NCI-H748 (cell line): ENCODE measurements at regions not wholly inside any gene's neighbourhood (a gene's known extent, or its start where the extent isn't known, plus 50 kb on each side); places are given as distances from the start of the nearest gene placed in this dataset.
A peak's percentile ranks its signal among the peaks of the same experiment; 100 is the strongest.
"Not testable (repeated sequence)": the region's sequence is repeated elsewhere in the genome, so short reads cannot be mapped to it uniquely, and the experiment has no call there.

Experiments used
- DNase-seq: peaks from one replicate; lab custom pipeline; 2025; ENCODE audit not compliant: unreplicated experiment; lab: John Stamatoyannopoulos, UW

- no peak for DNase-seq
Observed at GRCh38 chr17:52938623-52939230, 780.2 kb upstream of the CA10 start.

GRCh38 chr17:52930581-52930980, 772.1 kb upstream of the CA10 start:
- DNase-seq = no peak

- DNase-seq = no peak
Observed at GRCh38 chr17:52930145-52930544, 771.6 kb upstream of the CA10 start.

- DNase-seq = no peak
Observed at GRCh38 chr17:52923658-52924057, 765.1 kb upstream of the CA10 start.

GRCh38 chr17:52899235-52899634, 740.7 kb upstream of the CA10 start:
- no peak for DNase-seq

- no peak for DNase-seq
Observed at GRCh38 chr17:52895272-52895671, 736.8 kb upstream of the CA10 start.

GRCh38 chr17:52892334-52892733, 733.8 kb upstream of the CA10 start:
- DNase-seq = no peak

- no peak for DNase-seq
Observed at GRCh38 chr17:52885882-52886281, 727.4 kb upstream of the CA10 start.

GRCh38 chr17:52883907-52884491, 725.5 kb upstream of the CA10 start:
- DNase-seq = not testable (repeated sequence)

- not testable (repeated sequence) for DNase-seq
Observed at GRCh38 chr17:52846767-52847166, 688.3 kb upstream of the CA10 start.

- no peak for DNase-seq
Observed at GRCh38 chr17:52841971-52842370, 683.5 kb upstream of the CA10 start.

GRCh38 chr17:52837492-52837891, 679.0 kb upstream of the CA10 start:
- DNase-seq = no peak

GRCh38 chr17:52831536-52831935, 673.0 kb upstream of the CA10 start:
- no peak for DNase-seq

GRCh38 chr17:52828621-52829020, 670.1 kb upstream of the CA10 start:
- peak; percentile 47 for DNase-seq

GRCh38 chr17:52827526-52827925, 669.0 kb upstream of the CA10 start:
- no peak for DNase-seq

- no peak for DNase-seq
Observed at GRCh38 chr17:52824542-52824941, 666.0 kb upstream of the CA10 start.

GRCh38 chr17:52823155-52823554, 664.6 kb upstream of the CA10 start:
- DNase-seq = no peak

- no peak for DNase-seq
Observed at GRCh38 chr17:52790359-52790955, 631.9 kb upstream of the CA10 start.

GRCh38 chr17:52789829-52790228, 631.3 kb upstream of the CA10 start:
- no peak for DNase-seq

GRCh38 chr17:52776234-52776633, 617.7 kb upstream of the CA10 start:
- DNase-seq = no peak

- DNase-seq = no peak
Observed at GRCh38 chr17:52762794-52763167, 604.3 kb upstream of the CA10 start.

- no peak for DNase-seq
Observed at GRCh38 chr17:52762147-52762793, 603.8 kb upstream of the CA10 start.
